HAP-1 (cell line): ENCODE measurements at regions not wholly inside any gene's neighbourhood (a gene's known extent, or its start where the extent isn't known, plus 50 kb on each side); places are given as distances from the start of the nearest gene placed in this dataset.

Experiments
- DNase-seq, 2 experiments: peaks; one replicate each; pipeline ENCODE4 v3.0.0-alpha.2; 2016 to 2020; ENCODE audit warnings: low spot score in 2 of 2
- H3K27me3 ChIP-seq: fragments of 250-450 bp; sonication (Bioruptor Pico); 2 replicates; pipeline ENCODE4 v1.5.1; 2020; ENCODE audit warnings: low read depth, mild to moderate bottlenecking, moderate library complexity
- H3K36me3 ChIP-seq: fragments of 250-450 bp; sonication (Bioruptor Pico); replicated peaks from 2 replicates; pipeline ENCODE4 v1.5.1; 2020; ENCODE audit warnings: mild to moderate bottlenecking
- H3K4me1 ChIP-seq: fragments of 250-450 bp; sonication (Bioruptor Pico); 2 replicates; pipeline ENCODE4 v1.5.1; 2020; ENCODE audit warnings: mild to moderate bottlenecking
- H3K4me3 ChIP-seq: fragments of 250-450 bp; sonication (Bioruptor Pico); 2 replicates; pipeline ENCODE4 v1.5.1; 2020; ENCODE audit warnings: mild to moderate bottlenecking, moderate library complexity
- H3K9me3 ChIP-seq: fragments of 250-450 bp; sonication (Bioruptor Pico); 2 replicates; pipeline ENCODE4 v1.5.1; 2020; ENCODE audit warnings: mild to moderate bottlenecking, moderate library complexity
- in situ Hi-C: fragments of 300-500 bp; cut with MboI; formaldehyde crosslinking; loops from 3 replicates; pipeline ENCODE4 v1.14.3; 2020; ENCODE audit warnings: low sequenced_read_pairs, inconsistent platforms, mixed read lengths

- Histone ChIP-seq H3K9me3 (no peaks in the 10 kb centered on the region), H3K4me3 (no peak overlapping the region), H3K27me3 (no peaks in the 10 kb centered on the region), H3K36me3 (no peaks in the 10 kb centered on the region), H3K4me1 (no peaks in the 10 kb centered on the region)
- DNase-seq, result no peak
- in situ Hi-C loops, result no loop called here
These were observed 602.0 kb upstream of the PKDCC start for GRCh38 chr2:41445865-41446264.

- DNase-seq, result no peak
- H3K4me1 ChIP-seq, result no peaks in the 10 kb centered on the region
- H3K9me3 ChIP-seq, result no peaks in the 10 kb centered on the region
- no peak overlapping the region for H3K4me3 ChIP-seq
- no peaks in the 10 kb centered on the region for H3K36me3 ChIP-seq
- no peaks in the 10 kb centered on the region for H3K27me3 ChIP-seq
- in situ Hi-C loops, result no loop called here
These were observed 601.6 kb upstream of the PKDCC start for GRCh38 chr2:41446266-41446665.

GRCh38 chr2:41448221-41448620, 599.6 kb upstream of the PKDCC start:
- no peak overlapping the region for H3K4me3 ChIP-seq
- DNase-seq, result no peak
- no peaks in the 10 kb centered on the region for H3K9me3 ChIP-seq
- no peaks in the 10 kb centered on the region for H3K36me3 ChIP-seq
- H3K27me3 ChIP-seq, result no peaks in the 10 kb centered on the region
- in situ Hi-C loops, result no loop called here
- no peaks in the 10 kb centered on the region for H3K4me1 ChIP-seq

GRCh38 chr2:41457026-41457425, 590.8 kb upstream of the PKDCC start:
- H3K27me3 ChIP-seq, result no peaks in the 10 kb centered on the region
- no peaks in the 10 kb centered on the region for H3K9me3 ChIP-seq
- in situ Hi-C loops, result no loop called here
- H3K4me3 ChIP-seq, result no peak overlapping the region
- no peak for DNase-seq
- no peaks in the 10 kb centered on the region for H3K4me1 ChIP-seq
- H3K36me3 ChIP-seq, result no peaks in the 10 kb centered on the region

- DNase-seq, result peak in 1 of 2 experiments; percentile 16
- in situ Hi-C loops, result no loop called here
- no peaks in the 10 kb centered on the region for H3K36me3 ChIP-seq
These were observed 587.2 kb upstream of the PKDCC start for GRCh38 chr2:41460661-41461060.

GRCh38 chr2:41464395-41464794, 583.4 kb upstream of the PKDCC start:
- Histone ChIP-seq H3K27me3 (no peaks in the 10 kb centered on the region), H3K36me3 (no peaks in the 10 kb centered on the region), H3K4me3 (no peak overlapping the region), H3K4me1 (no peaks in the 10 kb centered on the region), H3K9me3 (no peaks in the 10 kb centered on the region)
- no peak for DNase-seq
- in situ Hi-C loops, result no loop called here

More at GRCh38 chr2:41460661-41461060, 587.2 kb upstream of the PKDCC start:
- Histone ChIP-seq H3K9me3 (no peaks in the 10 kb centered on the region), H3K4me1 (no peaks in the 10 kb centered on the region), H3K27me3 (no peaks in the 10 kb centered on the region), H3K4me3 (no peak overlapping the region)

- Histone ChIP-seq H3K4me1 (no peaks in the 10 kb centered on the region), H3K9me3 (no peaks in the 10 kb centered on the region), H3K4me3 (no peak overlapping the region), H3K27me3 (no peaks in the 10 kb centered on the region), H3K36me3 (no peaks in the 10 kb centered on the region)
- no peak for DNase-seq
- in situ Hi-C loops, result no loop called here
These were observed 571.9 kb upstream of the PKDCC start for GRCh38 chr2:41475959-41476358.

- in situ Hi-C loops, result no loop called here
- no peaks in the 10 kb centered on the region for H3K27me3 ChIP-seq
- H3K9me3 ChIP-seq, result no peaks in the 10 kb centered on the region
- no peaks in the 10 kb centered on the region for H3K4me1 ChIP-seq
- DNase-seq, result no peak
- no peak overlapping the region for H3K4me3 ChIP-seq
- no peaks in the 10 kb centered on the region for H3K36me3 ChIP-seq
These were observed 565.2 kb upstream of the PKDCC start for GRCh38 chr2:41482659-41483058.

- Histone ChIP-seq H3K4me1 (no peaks in the 10 kb centered on the region), H3K9me3 (no peaks in the 10 kb centered on the region), H3K27me3 (no peaks in the 10 kb centered on the region), H3K4me3 (no peak overlapping the region), H3K36me3 (no peaks in the 10 kb centered on the region)
- in situ Hi-C loops, result no loop called here
- DNase-seq, result no peak
These were observed 564.6 kb upstream of the PKDCC start for GRCh38 chr2:41483226-41483625.

- Histone ChIP-seq H3K36me3 (no peaks in the 10 kb centered on the region), H3K4me3 (no peak overlapping the region), H3K9me3 (no peaks in the 10 kb centered on the region), H3K27me3 (no peaks in the 10 kb centered on the region), H3K4me1 (no peaks in the 10 kb centered on the region)
- in situ Hi-C loops, result no loop called here
- DNase-seq, result no peak
These were observed 563.6 kb upstream of the PKDCC start for GRCh38 chr2:41483982-41484857.

GRCh38 chr2:41484858-41485234, 563.0 kb upstream of the PKDCC start:
- in situ Hi-C loops, result no loop called here
- no peak for DNase-seq
- H3K27me3 ChIP-seq, result no peaks in the 10 kb centered on the region
- no peaks in the 10 kb centered on the region for H3K4me1 ChIP-seq
- no peak overlapping the region for H3K4me3 ChIP-seq
- H3K9me3 ChIP-seq, result no peaks in the 10 kb centered on the region
- H3K36me3 ChIP-seq, result no peaks in the 10 kb centered on the region

GRCh38 chr2:41486948-41487347, 560.9 kb upstream of the PKDCC start:
- no peaks in the 10 kb centered on the region for H3K36me3 ChIP-seq
- in situ Hi-C loops, result no loop called here
- no peaks in the 10 kb centered on the region for H3K27me3 ChIP-seq
- no peaks in the 10 kb centered on the region for H3K9me3 ChIP-seq
- no peaks in the 10 kb centered on the region for H3K4me1 ChIP-seq
- no peak for DNase-seq
- H3K4me3 ChIP-seq, result no peak overlapping the region

GRCh38 chr2:41488888-41489287, 558.9 kb upstream of the PKDCC start:
- no peaks in the 10 kb centered on the region for H3K27me3 ChIP-seq
- no peak for DNase-seq
- in situ Hi-C loops, result no loop called here

GRCh38 chr2:41489638-41490037, 558.2 kb upstream of the PKDCC start:
- Histone ChIP-seq H3K36me3 (no peaks in the 10 kb centered on the region), H3K4me1 (no peaks in the 10 kb centered on the region), H3K9me3 (no peaks in the 10 kb centered on the region), H3K27me3 (no peaks in the 10 kb centered on the region), H3K4me3 (no peak overlapping the region)
- in situ Hi-C loops, result no loop called here
- DNase-seq, result no peak

More at GRCh38 chr2:41488888-41489287, 558.9 kb upstream of the PKDCC start:
- Histone ChIP-seq H3K4me3 (no peak overlapping the region), H3K36me3 (no peaks in the 10 kb centered on the region), H3K4me1 (no peaks in the 10 kb centered on the region), H3K9me3 (no peaks in the 10 kb centered on the region)

GRCh38 chr2:41495050-41495449, 552.8 kb upstream of the PKDCC start:
- H3K4me3 ChIP-seq, result no peak overlapping the region
- no peaks in the 10 kb centered on the region for H3K9me3 ChIP-seq
- H3K4me1 ChIP-seq, result no peaks in the 10 kb centered on the region
- no peak for DNase-seq
- no peaks in the 10 kb centered on the region for H3K27me3 ChIP-seq
- in situ Hi-C loops, result no loop called here
- H3K36me3 ChIP-seq, result no peaks in the 10 kb centered on the region
